HEK293 (cell line): ENCODE measurements at regions not wholly inside any gene's neighbourhood (a gene's known extent, or its start where the extent isn't known, plus 50 kb on each side); places are given as distances from the start of the nearest gene placed in this dataset.

Source experiments
- CTCF ChIA-PET: fragments of 350-600 bp; formaldehyde crosslinking; extraction: SDS; loops from one replicate; lab custom pipeline; 2021; ENCODE audit warnings: antibody characterized with exemption; lab: Yijun Ruan, JAX
- POLR2A ChIA-PET: fragments of 300-600 bp; formaldehyde crosslinking; extraction: SDS; loops from one replicate; lab custom pipeline; 2020; ENCODE audit warnings: antibody characterized with exemption, inconsistent platforms; lab: Yijun Ruan, JAX
- H3K27ac ChIP-seq: fragments of 200-500 bp; sonication (Bioruptor generic); 2 replicates; pipeline ENCODE4 v1.5.1; 2014; ENCODE audit warnings: low read depth, low read length, control low read depth, inconsistent platforms; ENCODE audit errors: extremely low read depth
- H3K36me3 ChIP-seq, 2 experiments: fragments of 200-500 bp in 1 of 2; sonication (Bioruptor generic) in 1 of 2; 1 replicate in 1 of 2; 2 replicates in 1 of 2; pipeline ENCODE4 v1.5.1; 2014 to 2017; ENCODE audit warnings: inconsistent platforms in 2 of 2, low read length in 2 of 2; ENCODE audit not compliant: control insufficient read depth in 2 of 2, insufficient read depth in 1 of 2
- H3K4me1 ChIP-seq: fragments of 200-500 bp; sonication (Bioruptor generic); 2 replicates; pipeline ENCODE4 v1.5.1; 2014; ENCODE audit warnings: mild to moderate bottlenecking, low read length, inconsistent platforms; ENCODE audit not compliant: control insufficient read depth, insufficient read depth
- H3K4me3 ChIP-seq: 2 replicates; pipeline ENCODE4 v1.5.1; 2011; ENCODE audit warnings: low read depth, mild to moderate bottlenecking, control low read depth, low read length, moderate library complexity
- H3K9me3 ChIP-seq: fragments of 200-500 bp; sonication (Bioruptor generic); 2 replicates; pipeline ENCODE4 v1.5.1; 2014; ENCODE audit warnings: low read depth, low read length, inconsistent platforms; ENCODE audit not compliant: control insufficient read depth, insufficient read depth
- HOXD13 ChIP-seq: sonication (generic); formaldehyde crosslinking; IDR thresholded peaks from 2 replicates; pipeline ENCODE4 v1.8.0; 2022; ENCODE audit warnings: missing genetic modification reagents, borderline replicate concordance
- KLF10 ChIP-seq: fragments of 450-650 bp; IDR thresholded peaks from 2 replicates; pipeline ENCODE4 v1.5.1; 2018; ENCODE audit warnings: missing biosample characterization, mild to moderate bottlenecking, missing genetic modification characterization
- OSR2 ChIP-seq: fragments of 450-650 bp; formaldehyde crosslinking; IDR thresholded peaks from 2 replicates; pipeline ENCODE4 v1.5.1; 2016; ENCODE audit warnings: missing biosample characterization, missing genetic modification characterization
- PRDM1 ChIP-seq: fragments of 450-650 bp; formaldehyde crosslinking; IDR thresholded peaks from 2 replicates; pipeline ENCODE4; 2016; ENCODE audit warnings: missing biosample characterization, missing genetic modification characterization
- PRDM10 ChIP-seq: fragments of 450-650 bp; formaldehyde crosslinking; IDR thresholded peaks from 2 replicates; pipeline ENCODE4 v1.5.1; 2016; ENCODE audit warnings: missing biosample characterization, missing genetic modification characterization
- SCRT1 ChIP-seq: fragments of 450-650 bp; formaldehyde crosslinking; IDR thresholded peaks from 2 replicates; pipeline ENCODE4 v1.5.1; 2016; ENCODE audit warnings: missing biosample characterization, missing genetic modification characterization, borderline replicate concordance
- SCRT2 ChIP-seq: fragments of 450-650 bp; formaldehyde crosslinking; IDR thresholded peaks from 2 replicates; pipeline ENCODE4 v1.5.1; 2016; ENCODE audit warnings: missing biosample characterization, missing genetic modification characterization
- SETDB1 ChIP-seq: IDR thresholded peaks from one replicate; pipeline ENCODE4 v1.6.1; 2017; ENCODE audit warnings: mild to moderate bottlenecking, low read length, moderate library complexity, mixed read lengths; ENCODE audit not compliant: insufficient read length
- YY1 ChIP-seq: fragments of 450-650 bp; formaldehyde crosslinking; IDR thresholded peaks from 2 replicates; pipeline ENCODE4 v1.5.1; 2018; ENCODE audit warnings: missing biosample characterization, missing genetic modification characterization
- ZBTB20 ChIP-seq: fragments of 450-650 bp; formaldehyde crosslinking; IDR thresholded peaks from 2 replicates; pipeline ENCODE4 v1.5.1; 2016; ENCODE audit warnings: missing biosample characterization, missing genetic modification characterization
- ZFP69B ChIP-seq: fragments of 450-650 bp; formaldehyde crosslinking; IDR thresholded peaks from 2 replicates; pipeline ENCODE4 v1.5.1; 2016; ENCODE audit warnings: missing biosample characterization, missing genetic modification characterization
- ZNF112 ChIP-seq: fragments of 450-650 bp; formaldehyde crosslinking; IDR thresholded peaks from 2 replicates; pipeline ENCODE4 v1.5.0; 2017; ENCODE audit warnings: missing biosample characterization, missing genetic modification characterization
- ZNF138 ChIP-seq: fragments of 450-650 bp; formaldehyde crosslinking; IDR thresholded peaks from 2 replicates; pipeline ENCODE4 v1.5.1; 2016; ENCODE audit warnings: missing biosample characterization, missing genetic modification characterization, borderline replicate concordance
- ZNF155 ChIP-seq: fragments of 450-650 bp; formaldehyde crosslinking; IDR thresholded peaks from 2 replicates; pipeline ENCODE4 v1.5.1; 2016; ENCODE audit warnings: missing biosample characterization, missing genetic modification characterization
- ZNF19 ChIP-seq: fragments of 450-650 bp; formaldehyde crosslinking; IDR thresholded peaks from 2 replicates; pipeline ENCODE4; 2016; ENCODE audit warnings: missing biosample characterization, missing genetic modification characterization, low read depth
- ZNF214 ChIP-seq: fragments of 450-650 bp; formaldehyde crosslinking; IDR thresholded peaks from 2 replicates; pipeline ENCODE4 v1.5.1; 2017; ENCODE audit warnings: missing biosample characterization, mild to moderate bottlenecking, missing genetic modification characterization, borderline replicate concordance
- ZNF266 ChIP-seq: fragments of 450-650 bp; formaldehyde crosslinking; IDR thresholded peaks from 2 replicates; pipeline ENCODE4 v1.5.1; 2016; ENCODE audit warnings: missing biosample characterization, missing genetic modification characterization, low read depth
- ZNF423 ChIP-seq: fragments of 450-650 bp; formaldehyde crosslinking; IDR thresholded peaks from 2 replicates; pipeline ENCODE4 v1.5.1; 2016; ENCODE audit warnings: missing biosample characterization, missing genetic modification characterization
- ZNF48 ChIP-seq: fragments of 450-650 bp; formaldehyde crosslinking; IDR thresholded peaks from 2 replicates; pipeline ENCODE4 v1.5.1; 2016; ENCODE audit warnings: missing biosample characterization, missing genetic modification characterization
- ZNF600 ChIP-seq: fragments of 450-650 bp; formaldehyde crosslinking; IDR thresholded peaks from 2 replicates; pipeline ENCODE4 v1.5.1; 2016; ENCODE audit warnings: missing biosample characterization, missing genetic modification characterization
- ZNF624 ChIP-seq: fragments of 450-650 bp; formaldehyde crosslinking; IDR thresholded peaks from 2 replicates; pipeline ENCODE4 v1.5.1; 2017; ENCODE audit warnings: missing biosample characterization, missing genetic modification characterization
- ZNF658 ChIP-seq: fragments of 450-650 bp; formaldehyde crosslinking; IDR thresholded peaks from 2 replicates; pipeline ENCODE4; 2016; ENCODE audit warnings: missing biosample characterization, missing genetic modification characterization
- ZNF701 ChIP-seq: fragments of 450-650 bp; formaldehyde crosslinking; IDR thresholded peaks from 2 replicates; pipeline ENCODE4 v1.5.1; 2016; ENCODE audit warnings: missing biosample characterization, missing genetic modification characterization
- ZNF830 ChIP-seq: fragments of 450-650 bp; IDR thresholded peaks from 2 replicates; pipeline ENCODE4 v1.5.0; 2018; ENCODE audit warnings: missing biosample characterization, missing genetic modification characterization, low read depth, mild to moderate bottlenecking, moderate library complexity
- ZSCAN16 ChIP-seq: fragments of 450-650 bp; formaldehyde crosslinking; IDR thresholded peaks from 2 replicates; pipeline ENCODE4 v1.5.1; 2016; ENCODE audit warnings: missing biosample characterization, missing genetic modification characterization
- ZSCAN30 ChIP-seq: fragments of 450-650 bp; IDR thresholded peaks from 2 replicates; pipeline ENCODE4 v1.5.1; 2018; ENCODE audit warnings: missing biosample characterization, mild to moderate bottlenecking, missing genetic modification characterization, moderate library complexity
- TF ChIP-seq, protein P1 (sequence below): fragments of 450-650 bp; formaldehyde crosslinking; IDR thresholded peaks from 2 replicates; pipeline ENCODE4 v1.5.1; 2016; ENCODE audit warnings: missing biosample characterization, missing genetic modification characterization

DNA sequence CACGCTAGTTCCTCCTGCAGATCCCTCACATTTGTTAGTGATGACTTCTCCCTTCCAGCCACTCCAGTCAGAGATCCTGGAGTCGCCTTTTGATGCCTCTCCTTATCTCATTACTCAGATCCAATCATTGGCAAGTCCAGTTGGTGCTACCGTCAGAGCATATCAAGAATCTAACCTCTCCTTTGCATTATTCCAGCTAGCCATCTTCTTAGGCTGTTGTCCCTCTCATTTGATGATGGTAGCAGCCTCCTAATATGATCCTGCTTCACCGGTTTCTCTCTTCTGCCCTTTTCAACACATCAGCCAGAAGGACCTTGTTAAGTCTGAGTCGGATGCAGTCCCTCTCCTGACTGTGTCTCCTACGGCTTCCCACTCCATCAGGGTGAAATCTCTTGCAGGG, 305.6 kb downstream of the THBS2 start:
- no peaks in the 10 kb centered on the region for H3K4me1 ChIP-seq
- no peak overlapping the region for H3K4me3 ChIP-seq
- H3K27ac ChIP-seq, result no peak overlapping the region
- POLR2A ChIA-PET, result no interaction called here
- CTCF ChIA-PET, result interaction anchor here (0.5 to 0.8 kb wide), 2 partner anchors 329 to 706 kb away, joined by 3 to 5 read pairs; no protein-coding TSS in a partner anchor
- TF ChIP-seq ZNF830 (tag by site-specific recombination) (no peak), ZNF214 (no peak), OSR2 (tag by site-specific recombination) (no peak), ZNF624 (no peak), ZNF112 (tag by site-specific recombination) (no peak), SETDB1 (no peak), ZNF266 (tag by site-specific recombination) (no peak), SCRT2 (tag by site-specific recombination) (no peak), KLF10 (tag by site-specific recombination) (no peak), ZNF423 (tag by site-specific recombination) (no peak)
- no peaks in the 10 kb centered on the region for H3K36me3 ChIP-seq
- no peaks in the 10 kb centered on the region for H3K9me3 ChIP-seq

DNA sequence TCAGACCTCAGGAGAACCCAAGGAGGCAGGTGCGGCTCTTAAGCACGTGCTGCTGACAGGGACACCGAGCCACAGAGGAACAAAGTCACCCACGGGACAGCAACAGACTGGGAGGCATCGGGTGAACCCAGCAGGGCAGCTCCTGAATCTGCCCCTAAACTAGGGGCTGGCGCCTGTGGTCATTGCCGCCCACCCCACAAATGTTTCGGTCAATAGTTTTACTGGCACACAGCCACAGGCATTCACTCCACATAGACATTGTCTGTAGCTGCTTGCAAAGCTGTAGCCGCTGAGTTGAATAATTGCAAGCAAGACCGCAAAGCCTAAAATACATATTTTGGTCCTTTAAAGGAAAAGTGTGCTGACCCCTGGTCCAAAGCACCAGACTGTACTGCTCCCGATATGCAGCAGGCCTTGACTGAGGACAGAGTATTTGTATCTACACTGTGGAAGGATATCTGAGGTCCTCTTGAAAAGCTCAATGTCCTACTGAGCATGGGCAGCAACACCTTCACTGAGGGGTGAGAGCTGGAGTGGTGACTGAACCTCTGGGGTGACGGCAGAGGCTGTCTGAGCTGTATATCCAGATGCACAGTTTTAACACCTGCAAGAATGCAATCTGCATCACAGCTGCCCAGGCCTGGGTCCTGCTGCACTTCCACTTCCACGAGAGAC, 310.3 kb downstream of the THBS2 start:
- H3K36me3 ChIP-seq, result no peaks in the 10 kb centered on the region
- no peak overlapping the region for H3K27ac ChIP-seq
- no peaks in the 10 kb centered on the region for H3K4me1 ChIP-seq
- no peaks in the 10 kb centered on the region for H3K9me3 ChIP-seq
- ChIA-PET POLR2A (no interaction called here), CTCF (interaction anchor here (0.6 kb wide), 4 partner anchors 41 to 1078 kb away, joined by 3 to 8 read pairs (median 4); no protein-coding TSS in a partner anchor)
- no peak overlapping the region for H3K4me3 ChIP-seq
- no peak for TF ChIP-seq ZNF48 (tag by site-specific recombination)
- TF ChIP-seq, protein P1, sequence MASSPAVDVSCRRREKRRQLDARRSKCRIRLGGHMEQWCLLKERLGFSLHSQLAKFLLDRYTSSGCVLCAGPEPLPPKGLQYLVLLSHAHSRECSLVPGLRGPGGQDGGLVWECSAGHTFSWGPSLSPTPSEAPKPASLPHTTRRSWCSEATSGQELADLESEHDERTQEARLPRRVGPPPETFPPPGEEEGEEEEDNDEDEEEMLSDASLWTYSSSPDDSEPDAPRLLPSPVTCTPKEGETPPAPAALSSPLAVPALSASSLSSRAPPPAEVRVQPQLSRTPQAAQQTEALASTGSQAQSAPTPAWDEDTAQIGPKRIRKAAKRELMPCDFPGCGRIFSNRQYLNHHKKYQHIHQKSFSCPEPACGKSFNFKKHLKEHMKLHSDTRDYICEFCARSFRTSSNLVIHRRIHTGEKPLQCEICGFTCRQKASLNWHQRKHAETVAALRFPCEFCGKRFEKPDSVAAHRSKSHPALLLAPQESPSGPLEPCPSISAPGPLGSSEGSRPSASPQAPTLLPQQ (tag by site-specific recombination), result no peak
- no peak for TF ChIP-seq PRDM10 (tag by site-specific recombination)
- TF ChIP-seq ZNF658 (tag by site-specific recombination), result no peak
- TF ChIP-seq ZSCAN16 (tag by site-specific recombination), result no peak
- TF ChIP-seq ZBTB20 (tag by site-specific recombination), result no peak
- no peak for TF ChIP-seq PRDM1
- no peak for TF ChIP-seq ZNF600 (tag by site-specific recombination)
- no peak for TF ChIP-seq ZNF155 (tag by site-specific recombination)
- TF ChIP-seq ZFP69B (tag by site-specific recombination), result no peak
- TF ChIP-seq ZNF138 (tag by site-specific recombination), result no peak
- TF ChIP-seq HOXD13 (CRISPR knock-in tag), result no peak
- no peak for TF ChIP-seq ZNF701 (tag by site-specific recombination)
- no peak for TF ChIP-seq ZNF19 (tag by site-specific recombination)
- TF ChIP-seq ZSCAN30 (tag by site-specific recombination), result no peak
- no peak for TF ChIP-seq SCRT1 (tag by site-specific recombination)
- no peak for TF ChIP-seq YY1 (tag by site-specific recombination)
